CD4-positive, alpha-beta T cell (primary cell): ENCODE measurements at regions not wholly inside any gene's neighbourhood (a gene's known extent, or its start where the extent isn't known, plus 50 kb on each side); places are given as distances from the start of the nearest gene placed in this dataset.

Experiments
- ATAC-seq: fragments of 200-7000 bp; cut with Tn5 transposase; one replicate; pipeline ENCODE4 v1.10.0; 2022; ENCODE audit warnings: mild to moderate bottlenecking; ENCODE audit not compliant: poor library complexity
- CTCF ChIA-PET: fragments of 350-600 bp; sonication (Branson Sonifier 250); formaldehyde crosslinking; loops from one replicate; lab custom pipeline; 2021; ENCODE audit warnings: antibody characterized with exemption, inconsistent platforms; lab: Charles Lee
- POLR2A ChIA-PET: fragments of 350-600 bp; sonication (Branson Sonifier 250); formaldehyde crosslinking; loops from one replicate; lab custom pipeline; 2021; ENCODE audit warnings: antibody characterized with exemption, inconsistent platforms; lab: Charles Lee
- DNase-seq, 14 experiments: peaks; one replicate each; pipeline ENCODE4 v3.0.0-alpha.2; 2013 to 2020; ENCODE audit warnings: mixed read lengths in 2 of 14
- H3K27ac ChIP-seq, 2 donors: one replicate each; pipeline versions ENCODE4 v1.5.1 to v1.7.0; 2013; ENCODE audit warnings: low read length in 2 of 2, low read depth in 1 of 2, mild to moderate bottlenecking in 1 of 2
- H3K27me3 ChIP-seq, 2 experiments: 1 replicate in 1 of 2; 2 replicates in 1 of 2; pipeline versions ENCODE4 v1.6.1 to v1.7.0; 2013; ENCODE audit warnings: low read length in 2 of 2, control low read depth in 1 of 2, mild to moderate bottlenecking in 1 of 2, moderate library complexity in 1 of 2; ENCODE audit not compliant: insufficient read depth in 2 of 2, control insufficient read depth in 1 of 2
- H3K36me3 ChIP-seq: one replicate; pipeline ENCODE4 v1.6.1; 2013; ENCODE audit warnings: low read length, control low read depth; ENCODE audit not compliant: insufficient read depth
- H3K4me1 ChIP-seq: one replicate; pipeline ENCODE4 v1.6.1; 2013; ENCODE audit warnings: low read length, control low read depth; ENCODE audit not compliant: insufficient read depth
- H3K4me3 ChIP-seq: one replicate; pipeline ENCODE4 v1.5.1; 2013; ENCODE audit warnings: mild to moderate bottlenecking, low read length, moderate library complexity
- H3K9me3 ChIP-seq, 2 experiments: 1 replicate in 1 of 2; 2 replicates in 1 of 2; pipeline versions ENCODE4 v1.6.1 to v1.7.0; 2013; ENCODE audit warnings: low read length in 2 of 2, mild to moderate bottlenecking in 2 of 2, control low read depth in 1 of 2, moderate library complexity in 1 of 2; ENCODE audit not compliant: control insufficient read depth in 1 of 2, insufficient read depth in 1 of 2
- H3K27ac Mint-ChIP-seq: one replicate; pipeline ENCODE4 v1.8.0; 2020; ENCODE audit warnings: mixed read lengths
- H3K27me3 Mint-ChIP-seq: one replicate; pipeline ENCODE4 v1.8.0; 2021; ENCODE audit warnings: mixed read lengths
- H3K36me3 Mint-ChIP-seq: one replicate; pipeline ENCODE4 v1.8.0; 2021; ENCODE audit warnings: low read depth, mixed read lengths
- H3K4me1 Mint-ChIP-seq: one replicate; pipeline ENCODE4 v1.8.0; 2021; ENCODE audit warnings: low read depth, mixed read lengths
- H3K4me3 Mint-ChIP-seq: one replicate; pipeline ENCODE4 v1.8.0; 2020; ENCODE audit warnings: mild to moderate bottlenecking, mixed read lengths
- H3K9me3 Mint-ChIP-seq: one replicate; pipeline ENCODE4 v1.8.0; 2020; ENCODE audit warnings: mixed read lengths
- intact Hi-C, 2 experiments: fragments of 100-400 bp; cut with DNase I in 1 of 2; cut with micrococcal nuclease in 1 of 2; formaldehyde crosslinking; loops; one replicate each; pipeline versions ENCODE4 v1.15.1 to v1.9.0; 2023 to 2025; cut with DNase I, micrococcal nuclease
- TF ChIP-seq, protein P1 (sequence below): fragments of 200-600 bp; IDR thresholded peaks from one replicate; pipeline ENCODE4 v1.8.0; 2022; ENCODE audit warnings: antibody characterized with exemption, mild to moderate bottlenecking

DNA sequence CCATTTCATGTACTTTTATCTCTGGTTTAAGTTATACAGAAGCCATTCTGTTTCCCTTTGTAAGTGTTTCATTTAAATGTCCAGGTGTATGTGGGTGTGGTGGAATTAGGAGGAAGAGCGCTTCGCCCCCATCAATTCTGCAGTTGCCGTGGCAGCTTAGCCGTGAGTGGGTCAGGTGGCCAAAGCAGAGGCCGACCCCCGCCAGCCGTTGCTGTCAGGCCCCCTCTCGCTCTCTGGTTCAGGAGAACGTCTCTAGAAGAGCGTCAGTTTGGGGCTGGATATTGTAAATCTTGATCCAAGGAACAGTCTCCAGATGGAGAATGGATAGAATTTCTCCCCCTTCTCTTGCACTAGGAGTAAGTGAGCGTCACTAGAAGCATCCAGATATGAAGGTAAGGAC, 367.4 kb downstream of the FOXA2 start:
- Histone ChIP-seq H3K9me3 (peaks cover 0 to 13% of the 10 kb centered on the region in 2 experiments), H3K36me3 (no peaks in the 10 kb centered on the region), H3K4me1 (no peaks in the 10 kb centered on the region), H3K27me3 (no peaks in the 10 kb centered on the region), H3K27ac (no peak overlapping the region), H3K4me3 (no peak overlapping the region)
- Mint-ChIP-seq H3K9me3 (peaks cover 2% of the 10 kb centered on the region), H3K36me3 (no peaks in the 10 kb centered on the region), H3K4me1 (no peaks in the 10 kb centered on the region), H3K4me3 (no peak overlapping the region), H3K27ac (no peak overlapping the region), H3K27me3 (no peaks in the 10 kb centered on the region)
- CTCF ChIA-PET = no interaction called here
- POLR2A ChIA-PET = no interaction called here
- no peak for DNase-seq
- intact Hi-C loops = no loop called here
- TF ChIP-seq, protein P1, sequence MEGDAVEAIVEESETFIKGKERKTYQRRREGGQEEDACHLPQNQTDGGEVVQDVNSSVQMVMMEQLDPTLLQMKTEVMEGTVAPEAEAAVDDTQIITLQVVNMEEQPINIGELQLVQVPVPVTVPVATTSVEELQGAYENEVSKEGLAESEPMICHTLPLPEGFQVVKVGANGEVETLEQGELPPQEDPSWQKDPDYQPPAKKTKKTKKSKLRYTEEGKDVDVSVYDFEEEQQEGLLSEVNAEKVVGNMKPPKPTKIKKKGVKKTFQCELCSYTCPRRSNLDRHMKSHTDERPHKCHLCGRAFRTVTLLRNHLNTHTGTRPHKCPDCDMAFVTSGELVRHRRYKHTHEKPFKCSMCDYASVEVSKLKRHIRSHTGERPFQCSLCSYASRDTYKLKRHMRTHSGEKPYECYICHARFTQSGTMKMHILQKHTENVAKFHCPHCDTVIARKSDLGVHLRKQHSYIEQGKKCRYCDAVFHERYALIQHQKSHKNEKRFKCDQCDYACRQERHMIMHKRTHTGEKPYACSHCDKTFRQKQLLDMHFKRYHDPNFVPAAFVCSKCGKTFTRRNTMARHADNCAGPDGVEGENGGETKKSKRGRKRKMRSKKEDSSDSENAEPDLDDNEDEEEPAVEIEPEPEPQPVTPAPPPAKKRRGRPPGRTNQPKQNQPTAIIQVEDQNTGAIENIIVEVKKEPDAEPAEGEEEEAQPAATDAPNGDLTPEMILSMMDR = no peak
- ATAC-seq = no peak

DNA sequence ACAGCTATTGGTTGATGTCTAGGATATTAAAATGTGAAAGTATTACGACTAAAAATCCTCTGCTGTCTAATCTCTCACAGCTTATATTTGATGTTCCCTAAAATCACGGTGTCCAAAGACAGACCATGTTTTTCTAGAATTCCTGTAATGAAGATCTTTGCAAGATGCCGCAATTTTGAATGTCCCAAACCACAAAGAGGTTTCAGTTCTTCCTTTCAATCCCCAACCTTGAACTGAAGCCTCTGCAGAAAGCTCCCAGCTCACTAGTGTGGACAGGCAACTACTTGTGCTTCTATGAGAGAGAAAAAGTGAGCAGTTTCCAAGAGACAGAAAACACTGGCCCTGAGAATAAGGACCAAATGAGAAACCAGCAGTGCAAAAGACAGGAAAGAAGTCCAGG, 370.1 kb downstream of the FOXA2 start:
- ATAC-seq = no peak
- Histone ChIP-seq H3K9me3 (peaks cover 0 to 13% of the 10 kb centered on the region in 2 experiments), H3K36me3 (no peaks in the 10 kb centered on the region), H3K27ac (no peak overlapping the region), H3K27me3 (no peaks in the 10 kb centered on the region), H3K4me3 (no peak overlapping the region), H3K4me1 (no peaks in the 10 kb centered on the region)
- intact Hi-C loops = no loop called here
- TF ChIP-seq, protein P1 = no peak
- Mint-ChIP-seq H3K4me3 (no peak overlapping the region), H3K27me3 (no peaks in the 10 kb centered on the region), H3K36me3 (no peaks in the 10 kb centered on the region), H3K9me3 (peaks cover 2% of the 10 kb centered on the region), H3K27ac (no peak overlapping the region), H3K4me1 (no peaks in the 10 kb centered on the region)
- no peak for DNase-seq
- CTCF ChIA-PET = no interaction called here
- POLR2A ChIA-PET = no interaction called here

DNA sequence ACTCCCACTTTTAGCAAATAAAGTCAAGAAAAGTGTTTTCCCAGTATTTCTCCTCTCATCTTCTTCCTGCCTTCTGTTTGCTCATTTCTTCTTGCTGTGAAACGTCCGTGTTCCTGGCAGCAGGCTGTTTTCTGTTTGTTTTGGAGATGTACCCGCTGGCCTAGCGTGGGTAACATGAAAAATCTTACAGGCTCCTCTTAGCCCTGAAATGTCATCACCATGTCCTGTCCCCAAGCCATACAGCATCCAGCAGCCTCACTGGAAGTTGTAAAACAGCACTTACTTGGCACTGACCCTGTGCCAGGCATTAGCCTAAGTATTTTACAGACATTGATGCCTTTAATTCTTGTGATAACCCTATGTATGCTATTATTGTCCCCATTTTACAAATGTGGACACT, 371.1 kb downstream of the FOXA2 start:
- ATAC-seq (no peak), DNase-seq (no peak)
- Mint-ChIP-seq H3K4me1 (no peaks in the 10 kb centered on the region), H3K36me3 (no peaks in the 10 kb centered on the region), H3K4me3 (no peak overlapping the region), H3K9me3 (peaks cover 2% of the 10 kb centered on the region), H3K27ac (no peak overlapping the region), H3K27me3 (no peaks in the 10 kb centered on the region)
- Histone ChIP-seq H3K27ac (no peak overlapping the region), H3K27me3 (no peaks in the 10 kb centered on the region), H3K36me3 (no peaks in the 10 kb centered on the region), H3K4me3 (no peak overlapping the region), H3K9me3 (peaks cover 0 to 13% of the 10 kb centered on the region in 2 experiments), H3K4me1 (no peaks in the 10 kb centered on the region)
- TF ChIP-seq, protein P1 = no peak
- ChIA-PET POLR2A (no interaction called here), CTCF (no interaction called here)
- intact Hi-C loops = no loop called here
